GM10266 (cell line): ENCODE measurements at regions not wholly inside any gene's neighbourhood (a gene's known extent, or its start where the extent isn't known, plus 50 kb on each side); places are given as distances from the start of the nearest gene placed in this dataset.

Source experiments
- DNase-seq: peaks from one replicate; pipeline ENCODE4 v3.0.0; 2012; ENCODE audit errors: extremely low spot score
- CTCF ChIP-seq: IDR thresholded peaks from 2 replicates; pipeline ENCODE4 v1.5.1; 2012; ENCODE audit warnings: mild to moderate bottlenecking, low read depth; ENCODE audit not compliant: control insufficient read depth, insufficient read depth; ENCODE audit errors: missing control alignments

- no peak for TF ChIP-seq CTCF
Observed at GRCh38 chrY:8202837-8203236, 1134.4 kb upstream of the TSPY4 start.

GRCh38 chrY:8241144-8241543, 1096.1 kb upstream of the TSPY4 start:
- no peak for TF ChIP-seq CTCF
- DNase-seq, result no peak

More at GRCh38 chrY:8202837-8203236, 1134.4 kb upstream of the TSPY4 start:
- no peak for DNase-seq

- no peak for DNase-seq
- no peak for TF ChIP-seq CTCF
Observed at GRCh38 chrY:8273807-8274206, 1063.5 kb upstream of the TSPY4 start.

GRCh38 chrY:8305021-8305420, 1032.2 kb upstream of the TSPY4 start:
- DNase-seq, result no peak
- TF ChIP-seq CTCF, result no peak

GRCh38 chrY:8324113-8324512, 1013.2 kb upstream of the TSPY4 start:
- TF ChIP-seq CTCF, result no peak
- DNase-seq, result no peak

- no peak for TF ChIP-seq CTCF
- no peak for DNase-seq
Observed at GRCh38 chrY:8326944-8327343, 1010.3 kb upstream of the TSPY4 start.

GRCh38 chrY:8327708-8328354, 1009.4 kb upstream of the TSPY4 start:
- no peak for DNase-seq
- TF ChIP-seq CTCF, result no peak
